Aorta (tissue), 5 donors: ENCODE measurements at regions not wholly inside any gene's neighbourhood (a gene's known extent, or its start where the extent isn't known, plus 50 kb on each side); places are given as distances from the start of the nearest gene placed in this dataset.

Experiments used
- ATAC-seq: fragments of 200-7000 bp; cut with Tn5 transposase; one replicate; pipeline ENCODE4 v1.9.1; 2022; ENCODE audit warnings: moderate library complexity; ENCODE audit not compliant: low FRiP score
- DNase-seq, 2 donors: peaks; one replicate each; pipeline ENCODE4 v3.0.0-alpha.2; 2020
- H3K27ac ChIP-seq, 2 donors: one replicate each; pipeline ENCODE4 v1.5.1; 2013; ENCODE audit warnings: low read length in 2 of 2, mild to moderate bottlenecking in 2 of 2, moderate library complexity in 2 of 2, control low read depth in 1 of 2, inconsistent platforms in 1 of 2, low read depth in 1 of 2
- H3K27me3 ChIP-seq, 2 donors: one replicate each; pipeline ENCODE4 v1.6.1; 2013; ENCODE audit warnings: control low read depth in 1 of 2, low read length in 1 of 2, mild to moderate bottlenecking in 1 of 2, moderate library complexity in 1 of 2; ENCODE audit not compliant: insufficient read depth in 2 of 2, control insufficient read depth in 1 of 2
- H3K36me3 ChIP-seq, 2 donors: one replicate each; pipeline ENCODE4 v1.6.1; 2013; ENCODE audit warnings: control low read depth in 1 of 2, low read length in 1 of 2, mild to moderate bottlenecking in 1 of 2; ENCODE audit not compliant: insufficient read depth in 2 of 2, control insufficient read depth in 1 of 2
- H3K4me1 ChIP-seq, 2 donors: one replicate each; pipeline ENCODE4 v1.6.1; 2013; ENCODE audit warnings: low read length in 2 of 2, control low read depth in 1 of 2, mild to moderate bottlenecking in 1 of 2, moderate library complexity in 1 of 2; ENCODE audit not compliant: insufficient read depth in 2 of 2, control insufficient read depth in 1 of 2
- H3K4me3 ChIP-seq, 2 donors: one replicate each; pipeline ENCODE4 v1.5.1; 2013; ENCODE audit warnings: low read length in 2 of 2, control low read depth in 1 of 2, mild to moderate bottlenecking in 1 of 2
- H3K9me3 ChIP-seq: one replicate; pipeline ENCODE4 v1.6.1; 2013; ENCODE audit warnings: mild to moderate bottlenecking, low read length; ENCODE audit not compliant: control insufficient read depth
- WGBS, 2 donors: extraction: QIAGEN DNeasy Blood & Tissue Kit; methylation state at CpG; one replicate each; pipeline ENCODE4 v1.1.7; 2013; 5-methylcytosine and 5-hydroxymethylcytosine counted together
- intact Hi-C, 2 donors: fragments of 100-400 bp; cut with DNase I; formaldehyde crosslinking; loops; one replicate each; pipeline versions ENCODE4 v1.14.2 to v1.15.0; 2022
- donor health status: healthy with polysubstance abuse.
- donor health status: Bipolar disorder and iron deficiency.
- donor health status: DM: no; HTN: no; CAD: no.
- donor health status: DM: no; HTN: no; CAD: no.
- donor health status: DM: yes; HTN: yes; CAD: no.

DNA sequence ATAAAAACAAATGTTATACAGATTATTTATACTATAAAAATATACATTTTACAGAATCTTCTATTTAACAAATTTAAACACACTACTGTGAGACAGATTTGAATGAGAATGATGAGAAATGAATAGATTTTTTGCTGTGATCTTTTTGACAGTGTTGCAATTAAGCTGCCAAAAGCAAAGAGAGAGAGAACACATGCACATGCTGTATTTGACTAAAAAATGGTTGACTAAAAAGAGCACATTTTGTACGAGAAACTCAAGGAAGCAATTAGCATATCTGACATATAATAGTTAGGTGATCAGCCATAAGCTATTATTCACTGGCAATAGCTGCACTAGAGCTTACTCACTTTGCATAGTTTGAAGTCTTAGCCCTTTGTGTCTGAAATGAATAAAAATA, 115.8 kb downstream of the SYT10 start:
- DNase-seq = no peak
- intact Hi-C loops = no loop called here
- WGBS, 2 donors = 50 to 63% methylated on average over 1 of the region's 1 CpG

DNA sequence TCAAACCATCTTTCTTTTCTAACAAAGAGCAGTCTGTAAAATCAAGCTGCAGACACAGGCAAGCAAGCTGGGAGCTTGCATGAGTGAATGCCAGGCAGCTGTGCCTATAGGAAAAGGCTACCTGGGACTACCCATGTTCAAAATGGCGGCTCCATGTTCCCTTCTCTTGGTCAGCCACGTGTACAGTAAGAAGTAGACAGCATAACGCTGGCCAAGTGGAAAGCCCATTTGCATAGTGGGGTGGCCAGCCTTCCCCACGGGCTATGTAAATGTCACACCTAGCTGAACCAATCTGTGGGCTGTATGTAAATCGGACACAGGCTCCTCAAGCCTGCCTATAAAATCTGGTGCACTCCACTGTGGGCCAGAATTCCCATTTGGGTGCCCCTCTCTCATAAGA, 117.1 kb downstream of the SYT10 start:
- no peaks in the 10 kb centered on the region for H3K9me3 ChIP-seq
- ATAC-seq (no peak), DNase-seq (no peak)
- no peaks in the 10 kb centered on the region for H3K4me1 ChIP-seq
- H3K4me3 ChIP-seq = no peak overlapping the region
- 64 to 69% methylated on average over 5 of the region's 5 CpGs for WGBS, 2 donors
- no peak overlapping the region for H3K27ac ChIP-seq
- no peaks in the 10 kb centered on the region for H3K36me3 ChIP-seq
- intact Hi-C loops = no loop called here
- H3K27me3 ChIP-seq = no peaks in the 10 kb centered on the region

More for the DNA sequence above, 115.8 kb downstream of the SYT10 start:
- H3K27me3 ChIP-seq = no peaks in the 10 kb centered on the region
- no peaks in the 10 kb centered on the region for H3K4me1 ChIP-seq
- no peak for ATAC-seq
- no peak overlapping the region for H3K4me3 ChIP-seq
- H3K9me3 ChIP-seq = no peaks in the 10 kb centered on the region
- H3K36me3 ChIP-seq = no peaks in the 10 kb centered on the region
- no peak overlapping the region for H3K27ac ChIP-seq

DNA sequence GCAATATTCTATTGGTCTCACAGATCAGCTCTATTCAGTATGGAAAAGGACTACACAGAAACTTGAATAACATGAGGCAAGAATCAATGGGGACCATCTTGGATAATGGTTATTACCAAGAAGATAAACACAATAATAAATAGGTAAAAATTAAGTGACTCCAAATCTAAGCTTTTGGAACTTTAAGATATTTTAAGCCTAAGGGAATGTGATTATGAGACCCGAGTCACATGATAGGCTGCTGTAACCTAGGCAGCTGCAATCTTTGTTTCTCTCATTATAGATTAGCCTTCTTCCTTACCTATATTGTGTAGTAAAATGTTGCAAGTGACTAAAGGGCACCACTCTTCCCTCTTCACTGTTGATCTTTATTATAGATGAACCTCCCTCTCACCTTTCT, 121.9 kb downstream of the SYT10 start:
- no peak for ATAC-seq
- intact Hi-C loops = no loop called here
- Histone ChIP-seq H3K4me1 (no peaks in the 10 kb centered on the region), H3K27ac (no peak overlapping the region), H3K4me3 (no peak overlapping the region), H3K9me3 (no peaks in the 10 kb centered on the region), H3K27me3 (no peaks in the 10 kb centered on the region), H3K36me3 (no peaks in the 10 kb centered on the region)
- WGBS, 2 donors = 85 to 95% methylated on average over 1 of the region's 1 CpG
- DNase-seq = no peak

DNA sequence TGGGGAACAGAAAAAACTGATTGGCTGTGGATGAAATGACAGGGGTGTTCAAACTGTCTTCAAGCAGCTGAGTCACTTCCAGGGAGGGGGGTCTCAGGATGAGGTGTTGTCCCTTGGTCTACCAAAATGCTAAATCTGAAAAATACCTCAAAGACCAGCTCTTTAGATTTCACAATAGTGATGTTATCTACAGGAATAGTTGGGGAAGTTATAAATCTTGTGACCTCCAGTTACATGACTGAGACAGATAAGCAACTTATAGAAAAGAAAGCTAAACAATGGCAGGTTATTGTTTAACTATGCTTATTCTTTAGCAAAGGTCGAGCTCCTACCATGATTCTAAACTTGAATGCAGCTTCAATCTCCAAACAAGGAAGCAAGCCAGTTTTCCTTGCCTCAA, 125.4 kb downstream of the SYT10 start:
- Histone ChIP-seq H3K36me3 (no peaks in the 10 kb centered on the region), H3K4me1 (no peaks in the 10 kb centered on the region), H3K4me3 (no peak overlapping the region), H3K27ac (no peak overlapping the region), H3K9me3 (no peaks in the 10 kb centered on the region), H3K27me3 (no peaks in the 10 kb centered on the region)
- intact Hi-C loops = no loop called here
- whole genome bisulfite sequencing, 2 donors = 55 to 62% methylated on average over 1 of the region's 1 CpG
- no peak for DNase-seq
- no peak for ATAC-seq

DNA sequence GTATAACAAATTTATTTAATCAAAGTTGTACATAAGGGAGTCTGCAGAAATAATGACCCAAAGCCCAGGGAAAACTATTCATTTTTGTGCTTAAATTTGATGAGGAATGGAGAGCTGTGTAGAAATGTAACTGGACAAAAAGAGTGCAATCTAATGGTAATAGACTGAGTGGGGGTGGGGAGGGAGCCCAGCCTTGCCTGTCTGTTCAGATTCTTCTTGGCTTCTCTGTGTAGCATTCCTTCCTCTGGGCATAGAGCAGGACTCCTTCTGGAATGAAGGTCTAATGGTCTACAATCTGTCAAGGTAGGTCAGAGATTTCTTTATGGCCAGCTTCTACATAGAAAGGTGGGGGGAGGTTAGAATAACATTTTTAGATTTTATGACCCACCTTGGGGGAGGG, 126.1 kb downstream of the SYT10 start:
- ATAC-seq (no peak), DNase-seq (no peak)
- no peak overlapping the region for H3K27ac ChIP-seq
- no peaks in the 10 kb centered on the region for H3K9me3 ChIP-seq
- intact Hi-C loops = no loop called here
- no peak overlapping the region for H3K4me3 ChIP-seq
- no peaks in the 10 kb centered on the region for H3K4me1 ChIP-seq
- no peaks in the 10 kb centered on the region for H3K36me3 ChIP-seq
- H3K27me3 ChIP-seq = no peaks in the 10 kb centered on the region

DNA sequence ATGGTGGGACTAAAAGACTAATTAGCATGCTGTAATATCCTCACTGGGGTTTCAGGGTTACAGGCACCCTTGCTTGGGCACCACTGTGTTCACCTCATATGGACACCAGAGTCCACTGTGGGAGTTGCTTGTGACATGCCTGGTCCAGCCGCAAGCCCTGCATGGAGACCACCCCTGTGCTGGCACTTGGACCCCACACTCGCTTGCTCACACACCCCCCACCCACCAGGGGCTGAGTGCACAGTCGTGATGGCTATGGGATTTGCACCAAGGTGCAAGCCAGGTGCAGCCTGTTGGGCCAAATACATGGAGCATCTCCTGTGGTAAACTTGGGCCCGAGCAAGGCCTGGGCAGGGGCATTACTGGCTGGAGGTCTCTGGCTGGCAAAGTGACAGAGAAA, 129.1 kb downstream of the SYT10 start:
- no peak for DNase-seq
- H3K27ac ChIP-seq = no peak overlapping the region
- WGBS, 2 donors = 76 to 77% methylated on average over 4 of the region's 4 CpGs
- H3K4me3 ChIP-seq = no peak overlapping the region
- H3K27me3 ChIP-seq = no peaks in the 10 kb centered on the region
- H3K36me3 ChIP-seq = no peaks in the 10 kb centered on the region
- no peaks in the 10 kb centered on the region for H3K4me1 ChIP-seq
- intact Hi-C loops = no loop called here
- peak; percentile 22 for ATAC-seq
- no peaks in the 10 kb centered on the region for H3K9me3 ChIP-seq

DNA sequence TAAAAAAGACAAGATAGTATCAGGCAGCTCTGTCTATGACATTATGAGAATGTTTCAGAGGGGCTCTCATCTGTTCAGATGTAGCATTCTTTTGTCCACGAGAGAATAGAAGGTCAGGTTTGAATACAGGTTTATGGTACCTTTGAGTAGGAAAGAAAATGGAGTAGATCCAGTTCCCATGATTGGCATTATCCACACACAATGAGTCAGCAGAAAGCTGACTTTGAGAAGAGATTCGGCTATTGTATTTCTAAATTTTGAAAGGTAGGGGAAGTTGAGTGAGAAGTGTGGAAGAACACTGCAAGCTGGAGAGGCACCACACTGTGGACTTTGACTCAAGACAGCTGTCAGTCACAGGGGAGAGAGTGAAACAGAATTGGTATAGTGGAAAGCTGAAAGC, 135.4 kb downstream of the SYT10 start:
- no peak for ATAC-seq

DNA sequence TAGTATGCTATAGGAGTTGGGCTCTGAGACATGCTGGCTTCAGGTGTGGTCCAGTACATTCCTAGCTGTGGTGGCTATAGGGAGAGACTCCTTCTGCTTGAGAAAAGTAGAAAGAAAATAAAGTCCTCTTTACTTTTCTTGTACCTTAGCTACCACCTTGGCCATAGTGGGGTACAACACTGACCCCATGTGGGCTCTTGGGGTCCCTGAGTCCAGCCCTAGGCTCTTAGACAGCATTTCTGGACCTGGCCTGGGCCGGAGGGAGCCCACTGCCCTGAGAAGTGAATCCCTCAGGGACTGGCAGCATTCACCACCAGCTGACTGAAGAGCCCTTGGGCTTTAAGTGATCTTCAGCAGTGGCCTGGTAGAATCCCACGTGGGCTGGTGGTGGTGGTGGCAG, 143.1 kb downstream of the SYT10 start:
- peaks cover 1% of the 10 kb centered on the region for H3K9me3 ChIP-seq
- DNase-seq (no peak), ATAC-seq (no peak)
- intact Hi-C loops = no loop called here
- WGBS, 2 donors = 35 to 44% methylated on average over 2 of the region's 2 CpGs
- H3K27ac ChIP-seq = no peak overlapping the region
- no peaks in the 10 kb centered on the region for H3K4me1 ChIP-seq
- no peaks in the 10 kb centered on the region for H3K27me3 ChIP-seq
- no peaks in the 10 kb centered on the region for H3K36me3 ChIP-seq
- no peak overlapping the region for H3K4me3 ChIP-seq

More for the DNA sequence above, 135.4 kb downstream of the SYT10 start:
- Histone ChIP-seq H3K9me3 (no peaks in the 10 kb centered on the region), H3K27me3 (no peaks in the 10 kb centered on the region), H3K4me1 (no peaks in the 10 kb centered on the region), H3K4me3 (no peak overlapping the region), H3K27ac (no peak overlapping the region), H3K36me3 (no peaks in the 10 kb centered on the region)
- no peak for DNase-seq
- intact Hi-C loops = no loop called here
- WGBS, 2 donors = 67 to 70% methylated on average over 2 of the region's 2 CpGs

DNA sequence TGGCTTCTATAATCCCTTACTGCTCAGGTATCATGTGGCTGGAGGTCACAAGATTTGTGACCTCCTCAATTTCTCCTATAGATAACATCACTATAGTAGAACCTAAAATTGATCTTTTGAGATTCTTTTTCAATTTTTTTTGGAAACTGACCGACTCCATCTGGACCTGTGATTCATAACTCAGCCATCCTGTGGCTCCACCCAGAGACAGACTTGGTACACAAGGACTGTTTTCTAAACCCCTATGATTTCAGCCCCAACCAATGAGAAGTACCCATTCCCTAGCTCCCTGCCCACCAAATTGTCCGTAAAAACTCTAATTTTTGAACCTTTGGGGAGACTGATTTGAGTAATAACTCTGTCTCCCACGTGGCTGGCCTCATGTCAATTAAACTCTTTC, 148.9 kb downstream of the SYT10 start:
- intact Hi-C loops = no loop called here
- 47 to 51% methylated on average over 3 of the region's 3 CpGs for WGBS, 2 donors
- no peaks in the 10 kb centered on the region for H3K36me3 ChIP-seq
- no peaks in the 10 kb centered on the region for H3K27me3 ChIP-seq
- no peak for DNase-seq
- no peak for ATAC-seq
- H3K4me3 ChIP-seq = no peak overlapping the region
- H3K27ac ChIP-seq = no peak overlapping the region
- H3K9me3 ChIP-seq = peaks cover 3% of the 10 kb centered on the region
- no peaks in the 10 kb centered on the region for H3K4me1 ChIP-seq
